ENCODE measurements at regions not wholly inside any gene's neighbourhood (a gene's known extent, or its start where the extent isn't known, plus 50 kb on each side); places are given as distances from the start of the nearest gene placed in this dataset.

GRCh38 chr1:29812408-29813135, 576.2 kb downstream of the PTPRU start:
- no peak overlapping the region for H3K4me3 ChIP-seq (ENCODE audit: low read length)
- no peak overlapping the region for H3K9ac ChIP-seq (ENCODE audit: low read depth, low read length)

DNA sequence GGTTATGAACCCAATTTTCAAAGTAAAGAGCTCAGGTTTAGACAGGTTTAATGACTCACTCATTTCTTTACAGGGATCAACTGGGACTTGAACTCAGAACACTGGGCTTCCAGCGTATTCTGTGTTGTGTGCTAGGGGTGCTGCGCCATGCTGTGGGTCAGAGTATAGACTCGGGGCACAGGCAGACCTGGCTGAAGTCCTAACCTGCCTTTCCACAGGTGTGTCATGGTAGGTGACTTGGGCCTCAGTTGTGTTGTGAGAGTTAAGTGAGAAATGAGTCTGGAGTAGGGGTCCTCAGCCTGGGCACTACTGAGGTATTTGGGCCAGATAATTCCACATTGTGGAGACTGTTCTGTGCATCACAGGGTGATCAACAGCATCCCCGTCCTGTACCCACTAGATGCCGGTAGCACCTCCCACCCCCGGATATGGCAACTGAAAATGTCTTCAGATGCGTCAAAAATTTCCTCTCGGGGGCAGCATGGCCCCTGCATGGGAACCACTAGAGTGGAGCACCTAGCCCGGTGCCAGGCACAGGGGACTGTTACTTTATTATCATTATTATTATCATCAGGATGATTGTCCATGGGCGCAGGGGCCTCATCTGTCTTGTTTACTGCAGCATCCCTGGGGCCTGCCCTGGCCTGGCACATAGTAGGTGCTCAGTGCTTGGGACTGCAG, 575.5 kb downstream of the PTPRU start:
- Histone ChIP-seq H3K4me3 (ENCODE audit: low read length) (no peak overlapping the region), H3K27me3 (ENCODE audit: insufficient read depth, low read length) (no peaks in the 10 kb centered on the region), H3K36me3 (ENCODE audit: insufficient read depth, low read depth, low read length) (no peaks in the 10 kb centered on the region), H3K9ac (ENCODE audit: low read depth, low read length) (no peak overlapping the region), H3K9me3 (ENCODE audit: insufficient read depth, low read depth, low read length) (no peaks in the 10 kb centered on the region), H3K4me1 (ENCODE audit: insufficient read depth, low read length) (no peaks in the 10 kb centered on the region), H3K27ac (ENCODE audit: low read length) (no peak overlapping the region)

More at GRCh38 chr1:29812408-29813135, 576.2 kb downstream of the PTPRU start:
- H3K9me3 ChIP-seq (ENCODE audit: insufficient read depth, low read depth, low read length), result no peaks in the 10 kb centered on the region
- no peaks in the 10 kb centered on the region for H3K36me3 ChIP-seq (ENCODE audit: insufficient read depth, low read depth, low read length)
- no peaks in the 10 kb centered on the region for H3K4me1 ChIP-seq (ENCODE audit: insufficient read depth, low read length)
- no peak overlapping the region for H3K27ac ChIP-seq (ENCODE audit: low read length)
- no peaks in the 10 kb centered on the region for H3K27me3 ChIP-seq (ENCODE audit: insufficient read depth, low read length)

DNA sequence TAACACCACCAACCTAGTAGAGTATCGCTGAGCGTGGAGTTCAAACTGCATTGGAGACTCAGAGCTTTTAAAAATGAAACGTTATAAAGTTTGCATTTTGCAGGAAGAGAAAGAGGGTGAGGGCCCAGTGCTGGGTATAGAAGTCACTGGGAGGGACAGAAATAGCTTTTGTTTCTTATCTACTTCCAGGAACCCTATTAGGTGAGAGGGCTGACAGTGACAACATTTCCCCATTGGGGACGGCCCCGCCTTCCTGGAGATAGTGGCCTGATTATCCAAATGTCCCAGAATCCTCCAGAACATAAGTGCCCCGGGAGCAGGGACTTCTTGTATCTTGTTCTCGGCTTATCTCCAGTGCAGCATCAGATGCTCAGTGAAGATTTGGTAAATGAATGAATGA, 574.9 kb downstream of the PTPRU start:
- no peaks in the 10 kb centered on the region for H3K27me3 ChIP-seq (ENCODE audit: insufficient read depth, low read length)
- H3K9ac ChIP-seq (ENCODE audit: low read depth, low read length), result no peak overlapping the region
- H3K4me3 ChIP-seq (ENCODE audit: low read length), result no peak overlapping the region
- no peaks in the 10 kb centered on the region for H3K9me3 ChIP-seq (ENCODE audit: insufficient read depth, low read depth, low read length)
- H3K4me1 ChIP-seq (ENCODE audit: insufficient read depth, low read length), result no peaks in the 10 kb centered on the region
- no peaks in the 10 kb centered on the region for H3K36me3 ChIP-seq (ENCODE audit: insufficient read depth, low read depth, low read length)
- no peak overlapping the region for H3K27ac ChIP-seq (ENCODE audit: low read length)

GRCh38 chr1:29810121-29811120, 574.1 kb downstream of the PTPRU start:
- no peaks in the 10 kb centered on the region for H3K9me3 ChIP-seq (ENCODE audit: insufficient read depth, low read depth, low read length)
- H3K27me3 ChIP-seq (ENCODE audit: insufficient read depth, low read length), result no peaks in the 10 kb centered on the region
- H3K4me3 ChIP-seq (ENCODE audit: low read length), result no peak overlapping the region
- no peak overlapping the region for H3K27ac ChIP-seq (ENCODE audit: low read length)
- no peaks in the 10 kb centered on the region for H3K36me3 ChIP-seq (ENCODE audit: insufficient read depth, low read depth, low read length)
- H3K9ac ChIP-seq (ENCODE audit: low read depth, low read length), result no peak overlapping the region
- H3K4me1 ChIP-seq (ENCODE audit: insufficient read depth, low read length), result no peaks in the 10 kb centered on the region

GRCh38 chr1:29809446-29810120, 573.3 kb downstream of the PTPRU start:
- Histone ChIP-seq H3K4me3 (ENCODE audit: low read length) (no peak overlapping the region), H3K36me3 (ENCODE audit: insufficient read depth, low read depth, low read length) (no peaks in the 10 kb centered on the region), H3K27me3 (ENCODE audit: insufficient read depth, low read length) (no peaks in the 10 kb centered on the region), H3K4me1 (ENCODE audit: insufficient read depth, low read length) (no peaks in the 10 kb centered on the region), H3K9ac (ENCODE audit: low read depth, low read length) (no peak overlapping the region), H3K9me3 (ENCODE audit: insufficient read depth, low read depth, low read length) (no peaks in the 10 kb centered on the region), H3K27ac (ENCODE audit: low read length) (no peak overlapping the region)

GRCh38 chr1:29808141-29808995, 572.0 kb downstream of the PTPRU start:
- H3K9me3 ChIP-seq (ENCODE audit: insufficient read depth, low read depth, low read length), result no peaks in the 10 kb centered on the region
- H3K36me3 ChIP-seq (ENCODE audit: insufficient read depth, low read depth, low read length), result no peaks in the 10 kb centered on the region
- H3K27me3 ChIP-seq (ENCODE audit: insufficient read depth, low read length), result no peaks in the 10 kb centered on the region
- no peak overlapping the region for H3K4me3 ChIP-seq (ENCODE audit: low read length)
- H3K4me1 ChIP-seq (ENCODE audit: insufficient read depth, low read length), result no peaks in the 10 kb centered on the region
- H3K9ac ChIP-seq (ENCODE audit: low read depth, low read length), result no peak overlapping the region
- H3K27ac ChIP-seq (ENCODE audit: low read length), result no peak overlapping the region

GRCh38 chr1:29807689-29808088, 571.4 kb downstream of the PTPRU start:
- Histone ChIP-seq H3K36me3 (ENCODE audit: insufficient read depth, low read depth, low read length) (no peaks in the 10 kb centered on the region), H3K4me3 (ENCODE audit: low read length) (no peak overlapping the region), H3K9me3 (ENCODE audit: insufficient read depth, low read depth, low read length) (no peaks in the 10 kb centered on the region), H3K4me1 (ENCODE audit: insufficient read depth, low read length) (no peaks in the 10 kb centered on the region), H3K27ac (ENCODE audit: low read length) (no peak overlapping the region), H3K9ac (ENCODE audit: low read depth, low read length) (no peak overlapping the region), H3K27me3 (ENCODE audit: insufficient read depth, low read length) (no peaks in the 10 kb centered on the region)

DNA sequence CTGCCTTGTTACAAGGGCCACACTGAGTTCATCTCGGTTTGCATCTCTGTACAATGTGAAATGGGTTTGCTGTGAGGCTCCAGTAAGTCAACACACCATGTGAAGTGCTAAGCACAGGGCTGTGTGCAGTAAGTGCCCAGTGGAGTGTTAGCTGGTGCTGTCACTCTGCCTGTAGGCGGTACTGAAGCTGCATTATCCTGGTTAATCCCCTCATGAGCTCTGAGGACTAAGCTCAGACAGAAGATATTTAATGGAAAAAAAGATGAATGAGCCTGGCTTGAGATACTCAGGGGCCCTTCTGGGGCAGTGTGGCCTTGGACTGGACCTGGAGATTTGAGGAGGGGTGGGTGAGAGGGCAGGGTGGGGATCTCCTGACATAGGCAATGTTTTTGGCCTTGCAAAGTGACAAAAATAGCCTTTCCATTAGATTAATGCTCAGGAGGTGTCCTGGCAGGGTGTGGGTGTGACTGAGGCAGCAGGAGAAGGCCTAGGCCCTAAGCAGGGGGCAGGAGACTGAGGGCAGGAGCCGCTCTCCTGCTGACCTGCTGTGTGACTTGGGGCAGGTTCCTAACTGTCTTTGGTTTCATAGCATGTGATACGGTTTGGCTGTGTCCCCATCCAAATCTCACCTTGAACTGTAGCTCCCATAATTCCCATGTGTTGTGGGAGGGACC, 570.5 kb downstream of the PTPRU start:
- no peaks in the 10 kb centered on the region for H3K4me1 ChIP-seq (ENCODE audit: insufficient read depth, low read length)
- no peaks in the 10 kb centered on the region for H3K36me3 ChIP-seq (ENCODE audit: insufficient read depth, low read depth, low read length)
- no peaks in the 10 kb centered on the region for H3K9me3 ChIP-seq (ENCODE audit: insufficient read depth, low read depth, low read length)
- H3K27me3 ChIP-seq (ENCODE audit: insufficient read depth, low read length), result no peaks in the 10 kb centered on the region
- H3K9ac ChIP-seq (ENCODE audit: low read depth, low read length), result no peak overlapping the region
- H3K4me3 ChIP-seq (ENCODE audit: low read length), result no peak overlapping the region
- H3K27ac ChIP-seq (ENCODE audit: low read length), result no peak overlapping the region

- H3K9ac ChIP-seq (ENCODE audit: low read depth, low read length), result no peak overlapping the region
- H3K27ac ChIP-seq (ENCODE audit: low read length), result no peak overlapping the region
- H3K4me3 ChIP-seq (ENCODE audit: low read length), result no peak overlapping the region
- no peaks in the 10 kb centered on the region for H3K27me3 ChIP-seq (ENCODE audit: insufficient read depth, low read length)
- H3K4me1 ChIP-seq (ENCODE audit: insufficient read depth, low read length), result no peaks in the 10 kb centered on the region
- H3K36me3 ChIP-seq (ENCODE audit: insufficient read depth, low read depth, low read length), result no peaks in the 10 kb centered on the region
- no peaks in the 10 kb centered on the region for H3K9me3 ChIP-seq (ENCODE audit: insufficient read depth, low read depth, low read length)
These were observed 569.5 kb downstream of the PTPRU start for GRCh38 chr1:29805896-29806160.

DNA sequence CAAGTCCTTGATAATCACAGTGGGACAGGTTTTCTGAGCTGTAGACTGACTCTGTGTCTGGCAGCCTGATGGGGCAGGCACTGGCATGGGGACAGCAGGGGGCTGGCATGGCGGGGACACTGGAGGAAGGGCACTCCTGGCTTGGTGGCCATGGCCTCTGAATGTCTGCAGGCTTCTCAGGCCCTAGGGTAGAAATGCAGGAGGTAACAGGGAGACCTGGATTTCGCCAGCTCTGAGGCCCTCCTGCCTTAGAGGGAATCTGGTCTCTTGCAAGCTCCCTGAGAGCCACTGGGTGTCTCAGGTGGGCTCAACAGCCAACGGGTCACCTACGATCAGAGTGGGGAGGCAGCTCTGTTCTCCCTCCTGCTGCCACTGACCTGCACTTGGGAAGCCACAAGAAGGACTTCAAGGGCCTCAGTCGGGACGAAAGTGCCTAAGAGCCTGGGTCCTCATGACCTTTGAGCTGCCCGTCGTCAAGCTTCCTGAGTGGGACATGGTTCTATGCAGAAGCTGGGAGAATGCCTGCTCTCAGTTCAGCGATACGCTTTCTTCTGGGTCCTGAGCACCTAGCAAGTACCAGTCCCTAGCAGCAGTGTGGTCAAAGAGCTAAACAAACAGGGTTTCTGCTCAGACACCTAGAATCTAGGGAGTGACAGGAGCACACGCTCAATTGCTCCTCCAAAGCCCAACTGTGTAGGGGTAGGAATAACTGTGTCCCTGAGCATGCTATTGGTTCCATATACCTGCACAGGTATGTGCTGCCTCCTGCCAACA, 569.0 kb downstream of the PTPRU start:
- H3K27me3 ChIP-seq (ENCODE audit: insufficient read depth, low read length), result no peaks in the 10 kb centered on the region
- H3K4me1 ChIP-seq (ENCODE audit: insufficient read depth, low read length), result no peaks in the 10 kb centered on the region
- no peaks in the 10 kb centered on the region for H3K36me3 ChIP-seq (ENCODE audit: insufficient read depth, low read depth, low read length)
- no peak overlapping the region for H3K4me3 ChIP-seq (ENCODE audit: low read length)
- no peak overlapping the region for H3K27ac ChIP-seq (ENCODE audit: low read length)
- H3K9ac ChIP-seq (ENCODE audit: low read depth, low read length), result no peak overlapping the region
- no peaks in the 10 kb centered on the region for H3K9me3 ChIP-seq (ENCODE audit: insufficient read depth, low read depth, low read length)
